Stimulated activated CD4-positive, alpha-beta T cell treated with anti-CD3 and anti-CD28 coated beads, Interleukin-15, amount 100 ng/mL, for 24 hours (primary cell): ENCODE measurements at regions not wholly inside any gene's neighbourhood (a gene's known extent, or its start where the extent isn't known, plus 50 kb on each side); places are given as distances from the start of the nearest gene placed in this dataset.
"Not testable (repeated sequence)": the region's sequence is repeated elsewhere in the genome, so short reads cannot be mapped to it uniquely, and the experiment has no call there.

Experiments
- DNase-seq: peaks from one replicate; pipeline ENCODE4 v3.0.0-alpha.2; 2020

GRCh38 chr1:221204055-221204833 lies 325.0 kb downstream of the HLX start:
- no peak for DNase-seq

DNA sequence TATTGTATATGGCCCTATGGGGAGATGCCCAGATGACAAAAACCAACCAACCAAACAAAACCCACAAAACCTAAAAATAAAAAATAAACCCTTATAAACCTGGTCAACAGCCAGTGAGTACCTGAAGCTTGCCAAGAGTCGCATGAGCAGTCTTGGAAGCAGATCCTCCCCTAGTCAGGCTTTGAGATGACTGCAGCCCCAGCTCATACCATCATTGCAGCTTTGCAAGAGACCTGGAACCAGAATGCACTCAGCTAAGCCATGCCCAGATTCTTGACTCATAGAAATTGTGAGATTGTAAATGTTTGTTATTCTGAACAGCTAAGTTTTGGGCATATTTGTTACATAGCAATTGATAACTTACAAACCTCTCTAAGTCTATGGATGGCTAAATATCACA lies 326.8 kb downstream of the HLX start:
- DNase-seq, result no peak

- DNase-seq, result no peak
Measured at GRCh38 chr1:221212926-221213325, 333.7 kb downstream of the HLX start.

DNA sequence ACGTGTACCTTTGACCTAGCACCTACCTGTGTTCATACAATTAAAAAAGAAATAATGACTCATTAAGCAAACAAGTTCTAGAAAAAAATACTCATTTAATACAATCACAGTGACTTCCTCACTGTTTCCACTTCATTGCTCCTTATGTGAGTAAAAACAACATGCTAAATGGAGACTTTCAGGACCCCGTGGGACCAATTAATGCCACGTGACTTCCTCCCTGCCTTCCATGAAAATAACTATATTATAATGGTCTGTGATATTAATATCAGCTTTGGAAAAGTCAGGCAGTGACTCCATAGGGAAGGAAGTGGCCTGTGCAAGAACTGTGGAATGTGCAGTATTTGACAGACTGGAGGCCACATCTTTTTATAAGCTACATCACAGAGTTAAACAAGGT lies 337.8 kb downstream of the HLX start:
- no peak for DNase-seq

GRCh38 chr1:221223281-221223680 lies 344.0 kb downstream of the HLX start:
- no peak for DNase-seq

DNA sequence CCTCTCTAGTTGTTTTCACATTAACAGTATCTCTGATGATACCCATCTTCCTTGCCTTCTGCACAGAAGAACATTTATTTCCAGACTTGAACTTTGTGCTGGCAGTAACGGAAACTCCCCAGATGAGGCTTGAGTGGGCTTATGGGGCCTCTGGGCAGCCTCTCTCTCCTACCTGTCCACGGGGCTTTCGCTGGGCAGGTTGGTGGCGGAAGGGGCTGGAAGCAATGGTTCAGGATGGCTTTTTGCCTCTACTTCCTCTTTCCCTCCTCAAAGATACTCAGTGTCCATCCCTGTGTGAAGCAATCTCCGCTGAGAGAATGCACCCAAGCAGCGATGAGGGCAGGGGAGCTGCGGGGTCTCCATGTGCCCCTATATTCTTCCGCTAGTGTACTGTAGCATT lies 348.2 kb downstream of the HLX start:
- DNase-seq, result no peak

DNA sequence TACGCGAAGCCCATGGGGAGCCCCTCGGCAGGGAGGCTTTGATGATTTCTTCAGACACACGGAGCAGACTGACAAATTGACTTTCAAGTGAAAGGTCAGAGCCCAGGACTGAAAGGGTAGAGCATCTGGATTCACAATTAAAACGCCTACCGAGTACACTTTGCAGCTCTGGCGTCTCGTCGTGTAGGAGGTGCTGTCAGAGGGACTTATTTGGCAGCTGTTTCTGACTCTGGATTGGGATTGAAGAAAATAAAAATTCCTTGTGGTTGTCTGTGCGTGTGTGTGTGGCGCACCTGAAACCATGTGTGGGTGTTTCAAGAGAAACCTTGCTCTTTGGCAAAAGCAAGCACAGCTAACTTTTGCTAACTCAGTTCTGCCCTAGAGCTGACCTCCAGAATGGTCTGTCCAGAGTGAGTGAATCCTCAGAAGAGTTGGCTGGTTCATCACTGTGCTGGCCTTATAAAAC lies 348.7 kb downstream of the HLX start:
- no peak for DNase-seq

DNA sequence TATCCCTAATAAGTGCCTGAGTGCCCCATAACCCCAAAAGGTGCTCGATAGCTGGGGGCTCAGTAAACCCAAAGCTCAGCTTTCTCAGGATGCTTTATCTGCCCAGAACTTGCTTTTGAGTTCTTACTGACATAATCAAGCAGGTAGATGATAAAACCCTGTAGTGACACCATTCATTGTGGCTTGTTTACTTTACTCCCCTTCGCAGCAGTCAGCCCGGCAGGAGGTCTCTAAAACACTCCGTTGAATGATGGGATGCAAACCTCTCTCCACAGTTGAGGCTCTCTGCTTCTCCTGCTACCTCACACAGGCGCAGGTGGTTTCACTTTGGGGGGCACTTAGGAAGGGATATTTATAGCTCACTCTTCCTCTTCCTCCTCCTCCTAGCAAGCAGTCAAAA lies 349.4 kb downstream of the HLX start:
- DNase-seq, result no peak

DNA sequence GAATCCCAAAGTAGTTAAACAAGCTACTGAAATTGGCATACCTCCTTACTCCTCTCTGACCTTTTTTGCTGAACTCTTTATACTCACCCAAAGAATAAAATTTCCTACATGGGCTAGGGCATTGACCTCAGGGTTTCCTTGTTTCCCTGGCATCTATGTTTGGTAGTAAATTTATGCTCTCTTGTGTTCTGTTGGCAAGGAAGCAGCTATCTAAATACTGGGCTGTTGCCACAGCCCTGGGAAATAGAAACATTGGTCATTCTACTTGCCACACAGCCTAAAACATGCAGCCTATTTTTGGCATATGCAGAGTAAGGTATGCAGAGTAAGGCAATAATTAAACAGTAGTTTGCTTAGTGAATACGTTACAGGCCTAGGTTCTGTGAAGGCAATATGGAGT lies 351.4 kb downstream of the HLX start:
- DNase-seq, result no peak

GRCh38 chr1:221234791-221235190 lies 355.5 kb downstream of the HLX start:
- DNase-seq, result no peak

- DNase-seq, result no peak
Measured at GRCh38 chr1:221237587-221237986, 358.3 kb downstream of the HLX start.

DNA sequence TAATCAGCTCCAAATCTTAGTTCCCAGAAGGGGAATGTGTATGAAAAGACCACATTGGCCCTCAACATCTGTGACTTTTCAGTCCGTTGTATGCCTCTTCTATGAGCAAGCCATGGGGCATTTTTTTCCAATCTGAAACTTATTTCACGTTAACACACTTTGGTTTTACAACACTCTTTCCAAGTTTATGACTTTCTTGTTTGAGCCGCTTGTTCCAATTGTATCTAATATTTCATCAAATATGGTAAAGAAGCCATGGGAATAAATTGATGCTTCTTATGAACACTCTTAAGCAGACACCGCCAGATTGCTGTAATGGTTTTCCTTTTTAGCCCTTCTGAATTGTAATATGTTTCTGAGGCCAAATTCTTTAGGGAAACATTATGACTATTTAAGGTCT lies 359.9 kb downstream of the HLX start:
- no peak for DNase-seq

- no peak for DNase-seq
Measured at GRCh38 chr1:221239792-221240191, 360.5 kb downstream of the HLX start.

GRCh38 chr1:221240690-221241089 lies 361.4 kb downstream of the HLX start:
- no peak for DNase-seq

GRCh38 chr1:221241157-221241556 lies 361.9 kb downstream of the HLX start:
- no peak for DNase-seq

DNA sequence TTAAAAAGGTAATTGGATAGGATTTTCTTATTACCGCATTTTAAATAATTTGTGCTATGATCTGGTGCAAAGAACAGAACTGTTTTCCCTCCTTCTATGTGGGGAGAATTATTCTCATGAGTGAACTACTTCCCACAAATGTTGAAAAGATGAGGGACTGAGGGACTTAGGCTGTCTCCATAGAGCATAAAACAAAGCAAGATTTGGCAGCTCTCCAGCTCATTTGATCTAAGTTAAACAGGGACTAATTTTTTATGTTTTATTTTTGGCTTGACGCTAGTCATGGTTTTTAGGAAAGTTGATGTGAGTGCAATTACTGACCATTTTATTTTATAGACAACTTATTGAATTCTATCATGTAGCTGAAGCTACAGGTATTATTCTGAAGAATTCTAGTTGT lies 362.3 kb downstream of the HLX start:
- DNase-seq, result no peak

GRCh38 chr1:221246067-221246466 lies 366.8 kb downstream of the HLX start:
- DNase-seq, result no peak

- DNase-seq, result no peak
Measured at GRCh38 chr1:221246628-221247415, 367.6 kb downstream of the HLX start.

DNA sequence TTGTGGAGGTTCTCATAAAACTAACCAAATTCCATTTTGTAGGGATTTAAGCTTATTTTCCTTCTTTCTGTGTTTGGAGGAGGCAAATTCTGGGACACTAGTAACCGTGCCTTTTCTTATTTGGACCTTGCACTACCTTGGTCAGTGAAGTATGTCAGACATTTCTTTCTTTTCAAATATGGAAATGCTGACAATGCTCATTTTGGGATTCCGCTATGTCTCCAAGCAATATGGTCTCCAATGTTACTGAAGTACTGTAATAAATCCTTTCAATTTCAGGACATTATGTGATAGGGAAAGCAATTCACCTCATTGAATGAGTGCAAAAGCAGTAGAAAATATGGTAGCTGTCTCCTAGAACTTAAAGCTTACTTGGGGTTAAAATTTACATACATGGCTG lies 372.3 kb downstream of the HLX start:
- DNase-seq, result no peak

DNA sequence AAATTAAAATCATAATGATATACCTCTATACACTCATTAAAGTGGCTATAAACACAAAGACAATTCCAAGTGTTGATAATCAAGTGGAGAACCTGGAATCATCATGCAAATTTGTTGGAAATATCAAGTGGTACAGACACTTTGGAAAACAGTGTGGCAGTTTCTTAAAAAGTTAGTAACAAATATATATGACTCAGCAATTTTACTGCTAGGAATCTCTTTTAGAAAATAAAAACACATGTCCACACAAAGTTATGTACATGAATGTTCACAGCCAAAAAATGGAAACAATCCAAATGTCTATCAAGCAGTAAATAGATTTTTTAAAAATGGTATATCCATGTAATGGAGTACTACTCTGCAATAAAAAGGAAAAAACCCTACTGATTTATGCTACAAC lies 375.6 kb downstream of the HLX start:
- DNase-seq, result no peak

- no peak for DNase-seq
Measured at GRCh38 chr1:221256773-221257172, 377.5 kb downstream of the HLX start.

- not testable (repeated sequence) for DNase-seq
Measured at GRCh38 chr1:221257548-221257947, 378.3 kb downstream of the HLX start.

- DNase-seq, result not testable (repeated sequence)
Measured at GRCh38 chr1:221262677-221263076, 383.4 kb downstream of the HLX start.
